ENCODE measurements at regions not wholly inside any gene's neighbourhood (a gene's known extent, or its start where the extent isn't known, plus 50 kb on each side); places are given as distances from the start of the nearest gene placed in this dataset.

GRCh38 chrX:13254870-13255269, 65.0 kb downstream of the ATXN3L start:
- H3K9me3 ChIP-seq (ENCODE audit: control insufficient read depth in 1 of 2, insufficient read depth in 1 of 2, low read depth in 1 of 2, low read length in 2 of 2): no peaks in the 10 kb centered on the region
- RAD21 ChIA-PET (ENCODE audit: low non-redundant PET in 1 of 2, low total read pairs in 2 of 2, uncharacterized antibody in 2 of 2, unreplicated experiment in 2 of 2): no interaction called here
- H3K36me3 ChIP-seq (ENCODE audit: control insufficient read depth in 1 of 2, insufficient read depth in 2 of 2, low read length in 2 of 2): no peaks in the 10 kb centered on the region
- BruUV-seq (replicated peaks): no TSS peak
- H2AFZ ChIP-seq (ENCODE audit: low read depth, low read length, poor library complexity, severe bottlenecking): peak overlapping the region; percentile 45
- H3K9ac ChIP-seq (ENCODE audit: low read length): no peak overlapping the region
- H3K79me2 ChIP-seq (ENCODE audit: insufficient read depth, low read length): no peaks in the 10 kb centered on the region
- H3K27ac ChIP-seq (ENCODE audit: low read depth, low read length): no peak overlapping the region
- H4K20me1 ChIP-seq (ENCODE audit: insufficient read depth): no peaks in the 10 kb centered on the region
- DNase-seq (ENCODE audit: low read depth, low spot score) (no peak), ATAC-seq (no peak)
- intact Hi-C loops (cut with micrococcal nuclease): no loop called here
- H3K4me1 ChIP-seq (ENCODE audit: control insufficient read depth in 1 of 2, insufficient read depth in 2 of 2, low read length in 2 of 2): peaks cover 0 to 7% of the 10 kb centered on the region in 2 experiments; a peak in 2 of 4 replicates
- POLR2A ChIA-PET: no interaction called here
- CTCF ChIA-PET: no interaction called here
- H3K4me2 ChIP-seq (ENCODE audit: low read length): no peak overlapping the region
- H3K4me3 ChIP-seq (replicated peaks in 1 of 2; ENCODE audit: low read depth in 1 of 2, low read length in 2 of 2): no peak overlapping the region
- no peaks in the 10 kb centered on the region for H3K9me2 ChIP-seq (ENCODE audit: insufficient read depth)
- TF ChIP-seq YY1 (IDR thresholded peaks at IDR 0.05; ENCODE audit: extremely low read depth, insufficient replicate concordance, low read depth, low read length) (no peak), CBX3 (IDR thresholded peaks at IDR 0.05; ENCODE audit: low read depth) (no peak), EZH2phosphoT487 (IDR thresholded peaks at IDR 0.05; ENCODE audit: borderline replicate concordance) (no peak), SRF (IDR thresholded peaks at IDR 0.05; ENCODE audit: low read depth) (no peak), RAD21 (IDR thresholded peaks at IDR 0.05; ENCODE audit: low read depth) (no peak), CEBPB (IDR thresholded peaks at IDR 0.05; ENCODE audit: low read depth) (no peak), SP1 (IDR thresholded peaks at IDR 0.05; ENCODE audit: low read depth) (no peak), EZH2 (IDR thresholded peaks at IDR 0.05) (no peak), ZNF274 (IDR thresholded peaks at IDR 0.05; ENCODE audit: low read depth, low read length) (no peak), ZFX (IDR thresholded peaks at IDR 0.05) (no peak), TCF7L2 (IDR thresholded peaks at IDR 0.05; ENCODE audit: borderline replicate concordance, extremely low read depth, insufficient read depth, insufficient read length) (no peak)
- no peaks in the 10 kb centered on the region for H3K27me3 ChIP-seq (ENCODE audit: insufficient read depth, low read length)

GRCh38 chrX:13254076-13254785, 65.6 kb downstream of the ATXN3L start:
- CTCF ChIA-PET: no interaction called here
- ATAC-seq (no peak), DNase-seq (ENCODE audit: low read depth, low spot score) (no peak)
- Histone ChIP-seq H3K9me2 (ENCODE audit: insufficient read depth) (no peaks in the 10 kb centered on the region), H3K79me2 (ENCODE audit: insufficient read depth, low read length) (no peaks in the 10 kb centered on the region), H2AFZ (ENCODE audit: low read depth, low read length, poor library complexity, severe bottlenecking) (peak overlapping the region; percentile 45), H3K4me1 (ENCODE audit: control insufficient read depth in 1 of 2, insufficient read depth in 2 of 2, low read length in 2 of 2) (peaks cover 0 to 7% of the 10 kb centered on the region in 2 experiments; a peak in 2 of 4 replicates), H3K9ac (ENCODE audit: low read length) (no peak overlapping the region), H3K4me3 (replicated peaks in 1 of 2; ENCODE audit: low read depth in 1 of 2, low read length in 2 of 2) (no peak overlapping the region), H3K4me2 (ENCODE audit: low read length) (0 out of 2 replicates have a peak overlapping the region, but pooled peaks have one; percentile 9), H3K9me3 (ENCODE audit: control insufficient read depth in 1 of 2, insufficient read depth in 1 of 2, low read depth in 1 of 2, low read length in 2 of 2) (no peaks in the 10 kb centered on the region), H3K27ac (ENCODE audit: low read depth, low read length) (no peak overlapping the region), H4K20me1 (ENCODE audit: insufficient read depth) (no peaks in the 10 kb centered on the region), H3K36me3 (ENCODE audit: control insufficient read depth in 1 of 2, insufficient read depth in 2 of 2, low read length in 2 of 2) (no peaks in the 10 kb centered on the region), H3K27me3 (ENCODE audit: insufficient read depth, low read length) (no peaks in the 10 kb centered on the region)
- no TSS peak for BruUV-seq (replicated peaks)
- RAD21 ChIA-PET (ENCODE audit: low non-redundant PET in 1 of 2, low total read pairs in 2 of 2, uncharacterized antibody in 2 of 2, unreplicated experiment in 2 of 2): no interaction called here
- POLR2A ChIA-PET: no interaction called here
- intact Hi-C loops (cut with micrococcal nuclease): no loop called here
- peak; percentile 50 for TF ChIP-seq RAD21 (IDR thresholded peaks at IDR 0.05; ENCODE audit: low read depth)
- TF ChIP-seq ZFX (IDR thresholded peaks at IDR 0.05): no peak

Data from HCT116 (cell line).